Caco-2 (cell line): ENCODE measurements at regions not wholly inside any gene's neighbourhood (a gene's known extent, or its start where the extent isn't known, plus 50 kb on each side); places are given as distances from the start of the nearest gene placed in this dataset.

Source experiments
- BruUV-seq: library from RNA; stranded (reverse); fragments of 400-500 nt; replicated peaks from 2 replicates; lab custom pipeline; 2021; lab: Mats Ljungman, UMichigan
- CTCF ChIA-PET: fragments of 300-600 bp; sonication (Branson Sonifier 250); formaldehyde crosslinking; loops from one replicate; lab custom pipeline; 2022; ENCODE audit warnings: antibody characterized with exemption; lab: Charles Lee
- POLR2A ChIA-PET: fragments of 300-600 bp; sonication (Branson Sonifier 250); formaldehyde crosslinking; loops from one replicate; lab custom pipeline; 2022; ENCODE audit warnings: antibody characterized with exemption; lab: Charles Lee
- DNase-seq, 2 experiments: peaks; one replicate each; pipeline versions ENCODE4 v3.0.0 to v3.0.0-alpha.2; 2020 to 2022
- H3K27me3 ChIP-seq: replicated peaks from 2 replicates; pipeline ENCODE4 v1.6.0; 2011; ENCODE audit warnings: low read length; ENCODE audit not compliant: control insufficient read depth, insufficient read depth
- H3K36me3 ChIP-seq: 2 replicates; pipeline ENCODE4 v1.5.1; 2011; ENCODE audit warnings: low read length; ENCODE audit not compliant: control insufficient read depth, insufficient read depth
- H3K4me1 ChIP-seq: fragments of 250-450 bp; sonication (Bioruptor Pico); 2 replicates; pipeline ENCODE4 v1.5.1; 2020; ENCODE audit warnings: mild to moderate bottlenecking
- H3K4me3 ChIP-seq: 2 replicates; pipeline ENCODE4 v1.5.1; 2011; ENCODE audit warnings: low read depth, mild to moderate bottlenecking, control low read depth, low read length
- H3K9me3 ChIP-seq: fragments of 250-450 bp; sonication (Bioruptor Pico); 2 replicates; pipeline ENCODE4 v1.5.1; 2020; ENCODE audit warnings: mild to moderate bottlenecking, moderate library complexity
- H3K27ac Mint-ChIP-seq: one replicate; pipeline ENCODE4 v1.8.0; 2022; ENCODE audit warnings: mixed read lengths; ENCODE audit not compliant: unreplicated experiment
- H3K27me3 Mint-ChIP-seq: one replicate; pipeline ENCODE4 v1.8.0; 2022; ENCODE audit warnings: mixed read lengths; ENCODE audit not compliant: insufficient read depth, unreplicated experiment
- H3K36me3 Mint-ChIP-seq: one replicate; pipeline ENCODE4 v1.8.0; 2022; ENCODE audit warnings: mild to moderate bottlenecking, mixed read lengths; ENCODE audit not compliant: insufficient read depth, unreplicated experiment
- H3K4me1 Mint-ChIP-seq: one replicate; pipeline ENCODE4 v1.8.0; 2022; ENCODE audit warnings: low read depth, mixed read lengths; ENCODE audit not compliant: unreplicated experiment
- H3K4me3 Mint-ChIP-seq: one replicate; pipeline ENCODE4 v1.8.0; 2022; ENCODE audit warnings: mild to moderate bottlenecking, moderate library complexity, mixed read lengths; ENCODE audit not compliant: unreplicated experiment
- H3K9me3 Mint-ChIP-seq: one replicate; pipeline ENCODE4 v1.8.0; 2022; ENCODE audit warnings: mixed read lengths; ENCODE audit not compliant: unreplicated experiment
- CTCF ChIP-seq, 2 experiments: fragments of 200-600 bp in 1 of 2; IDR thresholded peaks; 1 replicate in 1 of 2; 2 replicates in 1 of 2; pipeline versions ENCODE4 v1.5.1 to v1.8.0; 2011 to 2022; ENCODE audit warnings: antibody characterized with exemption in 1 of 2, control low read depth in 1 of 2, inconsistent platforms in 1 of 2, low read depth in 1 of 2, low read length in 1 of 2, mild to moderate bottlenecking in 1 of 2, moderate library complexity in 1 of 2; ENCODE audit not compliant: insufficient read depth in 1 of 2, severe bottlenecking in 1 of 2, unreplicated experiment in 1 of 2
- intact Hi-C: fragments of 100-400 bp; cut with micrococcal nuclease; formaldehyde crosslinking; loops from one replicate; pipeline ENCODE4 v1.10.0; 2022; ENCODE audit not compliant: unreplicated experiment

DNA sequence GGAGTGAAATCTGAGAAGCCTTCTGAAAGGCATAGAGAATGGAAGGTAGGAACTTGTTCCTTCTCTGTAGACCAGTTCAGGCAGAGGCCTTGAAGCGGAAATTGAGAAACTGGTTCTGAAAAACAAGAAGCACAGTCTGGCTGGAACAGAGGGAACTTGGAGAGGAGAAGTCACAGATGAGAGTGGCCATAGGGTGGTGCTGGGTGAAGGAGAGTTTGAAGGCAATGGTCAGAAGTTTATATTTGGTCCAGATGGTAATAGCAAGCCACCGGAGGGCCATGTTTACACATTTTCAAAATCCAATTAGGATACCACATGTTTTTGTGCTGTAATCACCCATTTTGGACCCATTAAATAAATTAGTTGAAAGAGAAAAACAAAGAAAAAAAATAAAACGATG is 692.5 kb downstream of the INHBA start:
- Histone ChIP-seq H3K4me1 (peaks cover 5% of the 10 kb centered on the region; the same call in 1 of the 2 replicates), H3K36me3 (no peaks in the 10 kb centered on the region), H3K4me3 (no peak overlapping the region), H3K27me3 (no peaks in the 10 kb centered on the region), H3K9me3 (no peaks in the 10 kb centered on the region)
- Mint-ChIP-seq H3K9me3 (peaks cover 21% of the 10 kb centered on the region), H3K27ac (no peak overlapping the region), H3K36me3 (no peaks in the 10 kb centered on the region), H3K27me3 (no peaks in the 10 kb centered on the region), H3K4me3 (no peak overlapping the region), H3K4me1 (no peaks in the 10 kb centered on the region)
- ChIA-PET CTCF (no interaction called here), POLR2A (no interaction called here)
- DNase-seq: no peak
- no peak for TF ChIP-seq CTCF (IDR thresholded peaks at IDR 0.05; ENCODE audit: insufficient read depth in 1 of 2, low read depth in 1 of 2, low read length in 1 of 2, severe bottlenecking in 1 of 2, unreplicated experiment in 1 of 2)
- intact Hi-C loops: no loop called here
- no TSS peak for BruUV-seq

DNA sequence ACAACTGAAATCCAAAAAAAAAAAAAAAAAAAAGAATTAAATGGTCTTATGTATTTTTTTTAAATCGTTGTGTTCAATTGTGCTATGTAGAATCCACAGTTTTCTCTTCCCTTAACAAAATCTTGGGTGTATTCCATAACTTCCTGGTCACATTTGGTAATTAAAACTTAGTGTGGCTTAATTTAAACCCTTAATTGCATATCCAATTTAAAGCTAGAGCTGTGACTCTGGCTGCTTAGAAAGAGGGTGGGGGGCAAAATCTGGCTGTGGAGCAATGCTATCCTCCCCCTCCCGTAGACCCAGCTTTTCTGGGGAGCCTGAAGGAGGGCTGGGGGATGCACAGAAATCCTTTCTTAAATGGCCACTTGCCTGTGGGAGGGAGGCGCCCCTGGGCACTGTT is 695.1 kb downstream of the INHBA start:
- no peak overlapping the region for H3K27ac Mint-ChIP-seq
- ChIA-PET CTCF (no interaction called here), POLR2A (no interaction called here)
- peaks cover 12% of the 10 kb centered on the region for H3K9me3 Mint-ChIP-seq
- DNase-seq: no peak
- Histone ChIP-seq H3K4me3 (no peak overlapping the region), H3K9me3 (no peaks in the 10 kb centered on the region), H3K27me3 (no peaks in the 10 kb centered on the region), H3K36me3 (no peaks in the 10 kb centered on the region), H3K4me1 (peaks cover 28% of the 10 kb centered on the region)
- no peaks in the 10 kb centered on the region for H3K36me3 Mint-ChIP-seq
- no peaks in the 10 kb centered on the region for H3K27me3 Mint-ChIP-seq
- no peak for TF ChIP-seq CTCF (IDR thresholded peaks at IDR 0.05; ENCODE audit: insufficient read depth in 1 of 2, low read depth in 1 of 2, low read length in 1 of 2, severe bottlenecking in 1 of 2, unreplicated experiment in 1 of 2)
- no peak overlapping the region for H3K4me3 Mint-ChIP-seq
- peaks cover 16% of the 10 kb centered on the region for H3K4me1 Mint-ChIP-seq
- intact Hi-C loops: loop anchor here (2.0 kb wide), 1 partner anchor 697 kb away; no protein-coding TSS in a partner anchor
- BruUV-seq: no TSS peak

GRCh38 chr7:41007351-41007751 is 695.5 kb downstream of the INHBA start:
- H3K36me3 ChIP-seq: no peaks in the 10 kb centered on the region
- no peak for DNase-seq
- CTCF ChIA-PET: no interaction called here

More at GRCh38 chr7:41007351-41007751, 695.5 kb downstream of the INHBA start:
- H3K27ac Mint-ChIP-seq: no peak overlapping the region
- intact Hi-C loops: loop anchor here (2.0 kb wide), 1 partner anchor 697 kb away; no protein-coding TSS in a partner anchor
- H3K4me3 ChIP-seq: no peak overlapping the region
- H3K4me1 ChIP-seq: peaks cover 33% of the 10 kb centered on the region
- no peak overlapping the region for H3K4me3 Mint-ChIP-seq
- peaks cover 19% of the 10 kb centered on the region for H3K4me1 Mint-ChIP-seq
- no TSS peak for BruUV-seq
- no peaks in the 10 kb centered on the region for H3K27me3 Mint-ChIP-seq
- H3K9me3 ChIP-seq: no peaks in the 10 kb centered on the region
- TF ChIP-seq CTCF (IDR thresholded peaks at IDR 0.05; ENCODE audit: insufficient read depth in 1 of 2, low read depth in 1 of 2, low read length in 1 of 2, severe bottlenecking in 1 of 2, unreplicated experiment in 1 of 2): no peak
- H3K36me3 Mint-ChIP-seq: peaks cover 2% of the 10 kb centered on the region
- H3K27me3 ChIP-seq: no peaks in the 10 kb centered on the region
- POLR2A ChIA-PET: no interaction called here
- H3K9me3 Mint-ChIP-seq: peaks cover 15% of the 10 kb centered on the region
